DOHH2 (cell line): ENCODE measurements at regions not wholly inside any gene's neighbourhood (a gene's known extent, or its start where the extent isn't known, plus 50 kb on each side); places are given as distances from the start of the nearest gene placed in this dataset.
"Not testable (repeated sequence)": the region's sequence is repeated elsewhere in the genome, so short reads cannot be mapped to it uniquely, and the experiment has no call there.

Experiments used
- H3F3A ChIP-seq: fragments of 200-600 bp; sonication (generic), shearing (Covaris generic); 2 replicates; pipeline ENCODE4 v1.6.0; 2016; ENCODE audit warnings: antibody characterized with exemption, mild to moderate bottlenecking; ENCODE audit not compliant: control insufficient read depth, insufficient read depth
- H3K27ac ChIP-seq: fragments of 200-600 bp; sonication (generic); 2 replicates; pipeline ENCODE4 v1.5.1; 2014; ENCODE audit warnings: low read depth, mild to moderate bottlenecking, low read length, moderate library complexity
- H3K27me3 ChIP-seq: fragments of 200-600 bp; sonication (generic); 2 replicates; pipeline ENCODE4 v1.6.1; 2014; ENCODE audit warnings: mild to moderate bottlenecking, low read length, mixed read lengths; ENCODE audit not compliant: control insufficient read depth
- H3K36me3 ChIP-seq: fragments of 200-600 bp; sonication (generic); 2 replicates; pipeline ENCODE4 v1.6.1; 2014; ENCODE audit warnings: mild to moderate bottlenecking, low read length, moderate library complexity, mixed read lengths; ENCODE audit not compliant: control insufficient read depth
- H3K4me1 ChIP-seq: fragments of 200-600 bp; sonication (generic); 2 replicates; pipeline ENCODE4 v1.6.1; 2014; ENCODE audit warnings: mild to moderate bottlenecking, low read length, mixed read lengths; ENCODE audit not compliant: control insufficient read depth
- H3K4me2 ChIP-seq: fragments of 200-600 bp; sonication (generic); 2 replicates; pipeline ENCODE4 v1.6.0; 2014; ENCODE audit warnings: mild to moderate bottlenecking, low read length, moderate library complexity
- H3K4me3 ChIP-seq: fragments of 200-600 bp; sonication (generic); 2 replicates; pipeline ENCODE4 v1.5.1; 2014; ENCODE audit warnings: mild to moderate bottlenecking, low read length, mixed read lengths
- H3K79me2 ChIP-seq: fragments of 200-600 bp; sonication (generic); 2 replicates; pipeline ENCODE4 v1.6.1; 2014; ENCODE audit warnings: mild to moderate bottlenecking, low read length, mixed read lengths; ENCODE audit not compliant: control insufficient read depth
- H3K9me2 ChIP-seq: fragments of 200-600 bp; sonication (generic); replicated peaks from 2 replicates; pipeline ENCODE4 v1.6.1; 2014; ENCODE audit warnings: mild to moderate bottlenecking, low read length, mixed read lengths; ENCODE audit not compliant: control insufficient read depth
- H3K9me3 ChIP-seq: fragments of 200-600 bp; sonication (generic); 2 replicates; pipeline ENCODE4 v1.6.1; 2014; ENCODE audit warnings: antibody characterized with exemption, low read length, mixed read lengths; ENCODE audit not compliant: control insufficient read depth, insufficient read depth
- H4K20me1 ChIP-seq: fragments of 200-600 bp; sonication (generic); 2 replicates; pipeline ENCODE4 v1.6.0; 2014; ENCODE audit warnings: low read depth, mild to moderate bottlenecking, antibody characterized with exemption, low read length, moderate library complexity; ENCODE audit not compliant: control insufficient read depth, insufficient read depth

DNA sequence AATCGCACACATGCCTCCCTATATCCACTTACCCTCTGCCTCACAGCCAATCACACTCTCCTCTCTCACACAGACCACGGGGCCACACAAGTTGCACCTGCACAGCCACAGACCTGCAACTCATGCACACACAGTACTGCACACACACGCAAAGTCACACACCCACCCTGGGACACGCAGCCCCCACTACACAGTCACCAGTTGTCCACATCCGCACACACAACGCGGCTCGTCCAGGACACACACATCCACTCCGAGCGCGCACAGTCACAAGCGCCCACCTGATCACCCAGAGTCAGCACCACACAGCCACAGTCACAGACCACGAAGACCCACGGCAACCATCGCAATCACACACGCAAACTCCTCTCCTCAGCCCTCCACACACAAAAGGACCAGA lies 387.3 kb downstream of the CNTNAP3B start:
- not testable (repeated sequence) for H4K20me1 ChIP-seq, H3K27me3 ChIP-seq, H3K4me1 ChIP-seq, H3K4me3 ChIP-seq, H3K9me3 ChIP-seq, H3F3A ChIP-seq, H3K9me2 ChIP-seq, H3K36me3 ChIP-seq, H3K79me2 ChIP-seq, H3K4me2 ChIP-seq, H3K27ac ChIP-seq

DNA sequence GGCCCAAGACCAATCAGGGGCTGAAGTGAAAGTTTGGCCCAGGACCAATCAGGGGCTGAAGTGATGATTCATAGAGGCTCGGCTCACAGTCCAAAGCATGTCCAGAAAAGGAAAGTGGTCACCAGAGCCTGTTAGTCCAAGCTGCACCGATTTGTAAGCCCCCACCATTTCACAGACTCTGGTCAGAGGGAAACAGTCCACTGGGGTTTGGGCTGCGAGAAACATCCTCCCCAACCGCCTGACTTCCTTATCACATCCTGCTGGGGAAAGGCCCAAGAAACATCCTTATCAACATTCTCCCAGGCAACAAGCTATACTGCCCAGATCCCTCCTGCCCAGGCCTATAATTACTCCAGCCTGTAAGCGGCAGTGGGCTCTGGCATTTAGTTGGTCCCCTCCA lies 388.1 kb downstream of the CNTNAP3B start:
- not testable (repeated sequence) for H3K79me2 ChIP-seq, H3K9me3 ChIP-seq, H3K4me3 ChIP-seq, H3F3A ChIP-seq, H4K20me1 ChIP-seq, H3K27ac ChIP-seq, H3K9me2 ChIP-seq, H3K4me1 ChIP-seq, H3K4me2 ChIP-seq, H3K36me3 ChIP-seq, H3K27me3 ChIP-seq

DNA sequence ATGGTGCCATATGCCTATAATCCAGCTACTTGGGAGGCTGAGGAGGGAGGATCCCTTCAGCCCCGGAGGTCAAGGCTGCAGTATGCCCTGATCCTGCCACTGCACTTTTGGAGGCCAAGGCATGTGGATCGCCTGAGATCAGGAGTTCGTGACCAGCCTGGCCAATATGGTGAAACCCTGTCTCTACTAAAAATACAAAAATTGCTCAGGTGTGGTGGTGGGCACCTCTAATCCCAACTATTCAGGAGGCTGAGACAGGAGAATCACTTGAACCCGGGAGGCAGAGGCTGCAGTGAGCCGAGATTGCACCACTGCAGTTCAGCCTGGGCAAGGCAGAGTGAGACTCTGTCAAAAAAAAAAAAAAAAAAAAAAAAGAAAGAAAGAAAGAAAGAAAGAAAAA lies 390.5 kb downstream of the CNTNAP3B start:
- not testable (repeated sequence) for H3K9me3 ChIP-seq, H4K20me1 ChIP-seq, H3K27me3 ChIP-seq, H3K9me2 ChIP-seq, H3K36me3 ChIP-seq, H3K4me2 ChIP-seq, H3K4me3 ChIP-seq, H3F3A ChIP-seq, H3K27ac ChIP-seq, H3K4me1 ChIP-seq, H3K79me2 ChIP-seq

DNA sequence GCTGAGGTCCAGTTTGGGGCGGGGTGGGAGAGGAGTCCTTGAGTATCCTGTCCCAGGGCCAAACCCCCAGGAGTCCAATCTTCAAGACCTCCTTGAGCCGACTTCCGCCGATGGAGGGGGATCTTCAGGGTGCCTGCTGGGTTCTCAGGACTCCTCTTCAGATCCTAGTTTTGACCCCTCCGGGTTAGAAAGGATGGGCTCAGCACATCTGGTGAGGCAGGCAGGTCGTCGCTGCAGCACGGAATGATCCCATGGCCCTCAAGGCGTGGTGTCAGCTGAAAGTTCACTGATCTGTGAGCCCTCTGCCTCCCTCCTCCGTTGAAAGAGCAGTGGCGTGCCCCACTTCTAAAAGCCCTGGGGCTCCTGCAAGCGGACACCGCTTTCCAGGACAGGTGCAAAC lies 430.0 kb downstream of the CNTNAP3B start:
- not testable (repeated sequence) for H3K9me3 ChIP-seq, H3K4me1 ChIP-seq, H4K20me1 ChIP-seq, H3K79me2 ChIP-seq, H3K27ac ChIP-seq, H3K4me3 ChIP-seq, H3K36me3 ChIP-seq, H3F3A ChIP-seq, H3K9me2 ChIP-seq, H3K27me3 ChIP-seq, H3K4me2 ChIP-seq

DNA sequence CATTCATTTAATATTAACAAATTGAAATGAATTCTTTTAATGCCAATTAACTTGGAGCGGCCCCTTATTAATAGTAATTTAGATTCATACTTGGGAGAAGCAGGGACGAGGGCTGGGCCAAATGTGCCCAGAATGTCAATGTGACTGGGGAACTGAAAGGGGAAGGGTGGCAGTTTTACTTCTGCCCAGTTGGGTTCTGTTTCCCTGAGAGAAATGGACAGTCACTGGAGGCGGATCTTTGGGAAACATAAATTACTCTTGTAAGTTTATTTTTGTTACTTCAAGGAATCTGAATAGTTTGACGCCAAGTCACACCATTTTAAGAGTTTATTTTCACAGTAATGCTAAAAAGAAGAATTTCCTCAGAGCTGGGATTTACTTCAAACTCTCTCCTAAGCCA lies 432.1 kb downstream of the CNTNAP3B start:
- not testable (repeated sequence) for H3K4me2 ChIP-seq, H3K9me2 ChIP-seq, H3K79me2 ChIP-seq, H3K27ac ChIP-seq, H3K9me3 ChIP-seq, H3K36me3 ChIP-seq, H3K4me3 ChIP-seq, H3K4me1 ChIP-seq, H3F3A ChIP-seq, H3K27me3 ChIP-seq, H4K20me1 ChIP-seq

DNA sequence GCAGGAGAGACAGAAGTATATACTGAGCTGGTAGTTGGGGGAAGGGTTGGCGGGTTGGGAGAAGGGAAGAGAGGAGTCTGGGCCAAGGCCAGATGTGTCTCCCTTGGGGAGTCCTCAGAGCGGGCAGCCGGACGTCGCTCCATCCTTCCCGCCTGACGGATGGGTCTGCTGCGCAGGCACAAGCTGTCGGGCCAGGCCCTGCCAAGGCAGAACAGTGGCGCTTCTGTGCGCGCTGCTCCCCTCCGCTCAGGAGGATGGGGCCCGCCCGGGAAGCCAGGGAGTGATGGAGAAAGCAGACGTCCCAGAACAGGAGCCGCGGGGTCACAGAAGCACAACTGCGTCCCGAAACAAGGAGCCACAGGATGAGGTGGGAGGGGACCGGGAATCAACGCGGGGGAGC lies 449.9 kb downstream of the CNTNAP3B start:
- not testable (repeated sequence) for H3K4me2 ChIP-seq, H3K9me2 ChIP-seq, H3F3A ChIP-seq, H3K4me3 ChIP-seq, H3K27me3 ChIP-seq, H3K9me3 ChIP-seq, H4K20me1 ChIP-seq, H3K27ac ChIP-seq, H3K36me3 ChIP-seq, H3K79me2 ChIP-seq, H3K4me1 ChIP-seq

DNA sequence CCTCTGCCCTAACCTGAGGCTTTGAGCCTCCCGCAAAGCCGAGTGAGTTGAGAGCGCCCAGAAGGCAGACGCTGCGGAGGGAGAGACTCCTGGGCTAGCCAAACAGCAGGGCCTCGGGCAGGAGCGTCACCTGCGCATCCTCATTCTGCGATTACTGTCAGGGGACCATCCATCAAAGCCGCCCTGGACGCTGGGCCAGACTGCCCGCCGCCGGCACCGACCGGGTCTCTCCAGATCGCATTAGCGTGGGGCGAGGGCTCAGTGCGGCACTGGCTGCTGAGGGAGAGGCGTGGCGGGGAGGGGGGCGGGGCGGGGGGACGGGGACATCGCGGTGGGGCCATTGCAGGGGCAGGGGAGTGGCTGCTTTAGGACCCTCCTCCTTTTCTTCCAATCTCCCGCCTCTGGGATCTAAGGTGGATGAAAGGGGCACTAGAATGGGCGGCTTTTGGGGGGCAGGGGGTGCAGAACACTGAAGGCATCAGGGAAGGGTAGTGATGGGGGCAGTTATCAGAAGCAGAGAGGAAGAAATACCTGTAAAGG lies 465.7 kb downstream of the CNTNAP3B start:
- H3K9me2 ChIP-seq, H3F3A ChIP-seq, H3K9me3 ChIP-seq, H3K36me3 ChIP-seq, H3K27me3 ChIP-seq, H3K79me2 ChIP-seq, H3K27ac ChIP-seq, H4K20me1 ChIP-seq, H3K4me2 ChIP-seq, H3K4me1 ChIP-seq, H3K4me3 ChIP-seq: not testable (repeated sequence)

DNA sequence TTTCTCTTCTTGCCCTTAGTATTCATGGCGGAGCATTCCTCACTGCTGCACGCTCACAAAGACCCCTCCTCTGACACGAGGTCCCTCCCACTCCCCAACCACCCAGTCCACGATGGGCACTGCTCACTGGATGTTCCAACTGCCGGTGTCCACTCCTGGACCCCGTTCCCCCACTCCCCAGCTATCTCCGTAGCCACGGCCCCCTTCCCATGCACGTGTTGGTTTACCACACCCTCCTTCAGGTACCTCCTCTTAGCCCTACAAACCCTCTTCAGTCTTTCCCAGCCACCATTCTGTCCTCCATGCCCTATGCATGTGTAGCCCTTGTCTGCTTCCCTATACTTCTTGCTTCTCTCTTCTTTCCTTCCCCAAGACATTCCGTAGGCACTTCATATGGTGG lies 469.6 kb upstream of the ZNG1F start:
- not testable (repeated sequence) for H3K4me2 ChIP-seq, H3K79me2 ChIP-seq, H3K9me3 ChIP-seq

DNA sequence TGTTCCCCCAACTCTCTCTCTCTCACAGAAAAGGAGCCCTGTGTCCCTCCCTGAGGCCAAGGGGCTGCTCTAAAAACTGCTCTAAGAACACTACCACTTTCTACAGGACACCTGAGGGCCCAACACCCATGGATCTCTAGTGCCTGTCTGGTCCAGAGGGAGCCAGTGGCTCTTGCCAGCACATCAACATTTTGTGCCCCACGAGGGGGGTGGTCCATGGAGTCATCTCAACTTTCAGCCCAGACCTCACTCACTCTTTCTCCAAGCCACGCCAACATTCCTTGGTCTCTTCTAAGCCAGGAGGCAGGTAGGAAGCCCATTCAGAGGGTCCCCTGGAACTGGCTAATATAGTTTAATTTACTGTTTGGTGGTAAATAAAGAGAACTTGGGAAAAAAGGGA lies 469.0 kb upstream of the ZNG1F start:
- not testable (repeated sequence) for H3K79me2 ChIP-seq, H3K4me3 ChIP-seq, H3K4me2 ChIP-seq, H3F3A ChIP-seq, H3K4me1 ChIP-seq, H3K9me2 ChIP-seq, H4K20me1 ChIP-seq, H3K27ac ChIP-seq, H3K9me3 ChIP-seq, H3K36me3 ChIP-seq, H3K27me3 ChIP-seq

More for the DNA sequence above, 469.6 kb upstream of the ZNG1F start:
- H3F3A ChIP-seq, H3K4me3 ChIP-seq, H4K20me1 ChIP-seq, H3K9me2 ChIP-seq, H3K36me3 ChIP-seq, H3K4me1 ChIP-seq, H3K27ac ChIP-seq, H3K27me3 ChIP-seq: not testable (repeated sequence)
